ENCODE measurements at regions not wholly inside any gene's neighbourhood (a gene's known extent, or its start where the extent isn't known, plus 50 kb on each side); places are given as distances from the start of the nearest gene placed in this dataset.

- CTCF ChIA-PET, result no interaction called here
- intact Hi-C loops (cut with micrococcal nuclease), result no loop called here
- no peaks in the 10 kb centered on the region for H3K36me3 Mint-ChIP-seq
- H3K27ac Mint-ChIP-seq, result no peak overlapping the region
- peaks cover 9% of the 10 kb centered on the region for H3K9me3 Mint-ChIP-seq
- POLR2A ChIA-PET, result no interaction called here
- H3K27me3 Mint-ChIP-seq, result peaks cover 17% of the 10 kb centered on the region
- no peaks in the 10 kb centered on the region for H3K4me1 Mint-ChIP-seq (ENCODE audit: low read depth)
- H3K4me3 Mint-ChIP-seq, result no peak overlapping the region
- DNase-seq, result no peak
These were observed 368.2 kb upstream of the SULF2 start for GRCh38 chr20:48153523-48153922.

GRCh38 chr20:48153103-48153502 is 367.8 kb upstream of the SULF2 start:
- intact Hi-C loops (cut with micrococcal nuclease), result no loop called here
- no peaks in the 10 kb centered on the region for H3K4me1 Mint-ChIP-seq (ENCODE audit: low read depth)
- CTCF ChIA-PET, result no interaction called here
- H3K9me3 Mint-ChIP-seq, result peaks cover 9% of the 10 kb centered on the region
- POLR2A ChIA-PET, result no interaction called here
- peaks cover 15% of the 10 kb centered on the region for H3K27me3 Mint-ChIP-seq
- H3K27ac Mint-ChIP-seq, result no peak overlapping the region
- H3K36me3 Mint-ChIP-seq, result no peaks in the 10 kb centered on the region
- no peak overlapping the region for H3K4me3 Mint-ChIP-seq
- DNase-seq, result no peak

- H3K4me1 Mint-ChIP-seq (ENCODE audit: low read depth), result no peaks in the 10 kb centered on the region
- H3K27me3 Mint-ChIP-seq, result peaks cover 15% of the 10 kb centered on the region
- ChIA-PET POLR2A (no interaction called here), CTCF (no interaction called here)
- no peaks in the 10 kb centered on the region for H3K9me3 Mint-ChIP-seq
- no peaks in the 10 kb centered on the region for H3K36me3 Mint-ChIP-seq
- intact Hi-C loops (cut with micrococcal nuclease), result no loop called here
- H3K27ac Mint-ChIP-seq, result no peak overlapping the region
- no peak for DNase-seq
- no peak overlapping the region for H3K4me3 Mint-ChIP-seq
These were observed 365.3 kb upstream of the SULF2 start for GRCh38 chr20:48150568-48150967.

GRCh38 chr20:48149902-48150301 is 364.6 kb upstream of the SULF2 start:
- ChIA-PET POLR2A (no interaction called here), CTCF (no interaction called here)

GRCh38 chr20:48148916-48149672 is 363.8 kb upstream of the SULF2 start:
- DNase-seq, result no peak
- no peaks in the 10 kb centered on the region for H3K9me3 Mint-ChIP-seq
- H3K27me3 Mint-ChIP-seq, result peaks cover 10% of the 10 kb centered on the region
- H3K27ac Mint-ChIP-seq, result no peak overlapping the region
- CTCF ChIA-PET, result no interaction called here
- H3K4me3 Mint-ChIP-seq, result no peak overlapping the region
- no peaks in the 10 kb centered on the region for H3K36me3 Mint-ChIP-seq
- H3K4me1 Mint-ChIP-seq (ENCODE audit: low read depth), result no peaks in the 10 kb centered on the region
- intact Hi-C loops (cut with micrococcal nuclease), result no loop called here
- POLR2A ChIA-PET, result no interaction called here

More at GRCh38 chr20:48149902-48150301, 364.6 kb upstream of the SULF2 start:
- Mint-ChIP-seq H3K27me3 (peaks cover 16% of the 10 kb centered on the region), H3K4me1 (ENCODE audit: low read depth) (no peaks in the 10 kb centered on the region), H3K4me3 (no peak overlapping the region), H3K27ac (no peak overlapping the region), H3K36me3 (no peaks in the 10 kb centered on the region), H3K9me3 (no peaks in the 10 kb centered on the region)
- intact Hi-C loops (cut with micrococcal nuclease), result no loop called here
- DNase-seq, result no peak

- DNase-seq, result no peak
- peaks cover 6% of the 10 kb centered on the region for H3K27me3 Mint-ChIP-seq
- H3K9me3 Mint-ChIP-seq, result no peaks in the 10 kb centered on the region
- intact Hi-C loops (cut with micrococcal nuclease), result no loop called here
- CTCF ChIA-PET, result no interaction called here
- no peaks in the 10 kb centered on the region for H3K36me3 Mint-ChIP-seq
- POLR2A ChIA-PET, result no interaction called here
- no peaks in the 10 kb centered on the region for H3K4me1 Mint-ChIP-seq (ENCODE audit: low read depth)
- no peak overlapping the region for H3K27ac Mint-ChIP-seq
- H3K4me3 Mint-ChIP-seq, result no peak overlapping the region
These were observed 362.7 kb upstream of the SULF2 start for GRCh38 chr20:48148020-48148419.

- Mint-ChIP-seq H3K27me3 (peaks cover 6% of the 10 kb centered on the region), H3K4me1 (ENCODE audit: low read depth) (no peaks in the 10 kb centered on the region), H3K9me3 (no peaks in the 10 kb centered on the region), H3K27ac (no peak overlapping the region), H3K4me3 (no peak overlapping the region), H3K36me3 (no peaks in the 10 kb centered on the region)
- intact Hi-C loops (cut with micrococcal nuclease), result no loop called here
- no peak for DNase-seq
- POLR2A ChIA-PET, result no interaction called here
- CTCF ChIA-PET, result no interaction called here
These were observed 362.0 kb upstream of the SULF2 start for GRCh38 chr20:48147311-48147710.

- Mint-ChIP-seq H3K9me3 (no peaks in the 10 kb centered on the region), H3K27ac (no peak overlapping the region), H3K4me3 (no peak overlapping the region), H3K27me3 (peaks cover 6% of the 10 kb centered on the region), H3K4me1 (ENCODE audit: low read depth) (no peaks in the 10 kb centered on the region), H3K36me3 (no peaks in the 10 kb centered on the region)
- no peak for DNase-seq
- CTCF ChIA-PET, result no interaction called here
- POLR2A ChIA-PET, result no interaction called here
- intact Hi-C loops (cut with micrococcal nuclease), result no loop called here
These were observed 361.6 kb upstream of the SULF2 start for GRCh38 chr20:48146877-48147276.

- ChIA-PET CTCF (no interaction called here), POLR2A (no interaction called here)
- no peak for DNase-seq
- Mint-ChIP-seq H3K36me3 (no peaks in the 10 kb centered on the region), H3K4me1 (ENCODE audit: low read depth) (no peaks in the 10 kb centered on the region), H3K27me3 (peaks cover 6% of the 10 kb centered on the region), H3K9me3 (no peaks in the 10 kb centered on the region), H3K4me3 (no peak overlapping the region), H3K27ac (no peak overlapping the region)
- intact Hi-C loops (cut with micrococcal nuclease), result no loop called here
These were observed 361.0 kb upstream of the SULF2 start for GRCh38 chr20:48146308-48146707.

- H3K4me3 Mint-ChIP-seq, result no peak overlapping the region
These were observed 358.3 kb upstream of the SULF2 start for GRCh38 chr20:48143435-48144081.

GRCh38 chr20:48142516-48142773 is 357.2 kb upstream of the SULF2 start:
- POLR2A ChIA-PET, result no interaction called here
- Mint-ChIP-seq H3K27me3 (peaks cover 17% of the 10 kb centered on the region), H3K9me3 (no peaks in the 10 kb centered on the region), H3K36me3 (no peaks in the 10 kb centered on the region), H3K27ac (no peak overlapping the region), H3K4me1 (ENCODE audit: low read depth) (no peaks in the 10 kb centered on the region), H3K4me3 (no peak overlapping the region)
- DNase-seq, result no peak
- intact Hi-C loops (cut with micrococcal nuclease), result no loop called here
- CTCF ChIA-PET, result no interaction called here

More at GRCh38 chr20:48143435-48144081, 358.3 kb upstream of the SULF2 start:
- CTCF ChIA-PET, result no interaction called here
- no peak overlapping the region for H3K27ac Mint-ChIP-seq
- H3K9me3 Mint-ChIP-seq, result no peaks in the 10 kb centered on the region
- no peaks in the 10 kb centered on the region for H3K4me1 Mint-ChIP-seq (ENCODE audit: low read depth)
- H3K27me3 Mint-ChIP-seq, result peaks cover 12% of the 10 kb centered on the region
- POLR2A ChIA-PET, result no interaction called here
- DNase-seq, result no peak
- intact Hi-C loops (cut with micrococcal nuclease), result no loop called here
- no peaks in the 10 kb centered on the region for H3K36me3 Mint-ChIP-seq

GRCh38 chr20:48141660-48142515 is 356.6 kb upstream of the SULF2 start:
- no peak overlapping the region for H3K27ac Mint-ChIP-seq
- no peaks in the 10 kb centered on the region for H3K4me1 Mint-ChIP-seq (ENCODE audit: low read depth)
- POLR2A ChIA-PET, result no interaction called here
- no peaks in the 10 kb centered on the region for H3K9me3 Mint-ChIP-seq
- H3K27me3 Mint-ChIP-seq, result peaks cover 17% of the 10 kb centered on the region
- CTCF ChIA-PET, result no interaction called here
- no peaks in the 10 kb centered on the region for H3K36me3 Mint-ChIP-seq
- intact Hi-C loops (cut with micrococcal nuclease), result no loop called here
- H3K4me3 Mint-ChIP-seq, result no peak overlapping the region
- DNase-seq, result no peak

All from activated CD4-positive, alpha-beta memory T cell treated with anti-CD3 and anti-CD28 coated beads for 36 hours (primary cell).